ENCODE measurements at regions not wholly inside any gene's neighbourhood (a gene's known extent, or its start where the extent isn't known, plus 50 kb on each side); places are given as distances from the start of the nearest gene placed in this dataset.
"Not testable (repeated sequence)": the region's sequence is repeated elsewhere in the genome, so short reads cannot be mapped to it uniquely, and the experiment has no call there.

- DNase-seq: no peak
These were observed 272.6 kb downstream of the MATN1 start for GRCh38 chr1:30450818-30451233.

GRCh38 chr1:30450148-30450817 is 273.1 kb downstream of the MATN1 start:
- no peak for DNase-seq

- no peak for DNase-seq
These were observed 273.8 kb downstream of the MATN1 start for GRCh38 chr1:30449428-30450147.

GRCh38 chr1:30449003-30449402 is 274.4 kb downstream of the MATN1 start:
- no peak for DNase-seq

- no peak for DNase-seq
These were observed 275.7 kb downstream of the MATN1 start for GRCh38 chr1:30447701-30448100.

- no peak for DNase-seq
These were observed 276.3 kb downstream of the MATN1 start for GRCh38 chr1:30447080-30447479.

GRCh38 chr1:30446508-30446907 is 276.9 kb downstream of the MATN1 start:
- no peak for DNase-seq

- DNase-seq: no peak
These were observed 277.3 kb downstream of the MATN1 start for GRCh38 chr1:30446095-30446494.

- no peak for DNase-seq
These were observed 277.9 kb downstream of the MATN1 start for GRCh38 chr1:30445449-30445848.

- no peak for DNase-seq
These were observed 278.5 kb downstream of the MATN1 start for GRCh38 chr1:30444850-30445249.

- no peak for DNase-seq
These were observed 279.0 kb downstream of the MATN1 start for GRCh38 chr1:30444401-30444800.

- DNase-seq: not testable (repeated sequence)
These were observed 285.1 kb downstream of the MATN1 start for GRCh38 chr1:30438274-30438673.

- no peak for DNase-seq
These were observed 286.3 kb downstream of the MATN1 start for GRCh38 chr1:30437059-30437576.

GRCh38 chr1:30427545-30427944 is 295.8 kb downstream of the MATN1 start:
- no peak for DNase-seq

GRCh38 chr1:30425046-30425445 is 298.3 kb downstream of the MATN1 start:
- no peak for DNase-seq

GRCh38 chr1:30423570-30423969 is 299.8 kb downstream of the MATN1 start:
- no peak for DNase-seq

GRCh38 chr1:30422251-30422650 is 301.1 kb downstream of the MATN1 start:
- no peak for DNase-seq

GRCh38 chr1:30420519-30421050 is 302.8 kb downstream of the MATN1 start:
- no peak for DNase-seq

GRCh38 chr1:30419831-30420230 is 303.6 kb downstream of the MATN1 start:
- no peak for DNase-seq

- DNase-seq: no peak
These were observed 304.3 kb downstream of the MATN1 start for GRCh38 chr1:30418939-30419720.

- no peak for DNase-seq
These were observed 305.1 kb downstream of the MATN1 start for GRCh38 chr1:30418061-30418938.

GRCh38 chr1:30417701-30418046 is 305.7 kb downstream of the MATN1 start:
- DNase-seq: no peak
